CD8-positive, alpha-beta memory T cell (primary cell): ENCODE measurements at regions not wholly inside any gene's neighbourhood (a gene's known extent, or its start where the extent isn't known, plus 50 kb on each side); places are given as distances from the start of the nearest gene placed in this dataset.

ENCODE experiments used
- CTCF ChIA-PET: fragments of 350-600 bp; sonication (Branson Sonifier 250); formaldehyde crosslinking; loops from one replicate; lab custom pipeline; 2021; ENCODE audit warnings: antibody characterized with exemption; lab: Charles Lee
- POLR2A ChIA-PET: fragments of 350-600 bp; sonication (Branson Sonifier 250); formaldehyde crosslinking; loops from one replicate; lab custom pipeline; 2021; ENCODE audit warnings: antibody characterized with exemption; lab: Charles Lee
- DNase-seq, 5 donors: peaks; one replicate each; pipeline versions ENCODE4 v3.0.0 to v3.0.0-alpha.2; 2020 to 2022; ENCODE audit warnings: mixed read lengths in 1 of 5
- H3K27ac ChIP-seq: one replicate; pipeline ENCODE4 v1.7.0; 2013; ENCODE audit warnings: low read depth, mild to moderate bottlenecking, low read length, moderate library complexity
- H3K27me3 ChIP-seq: 2 replicates; pipeline ENCODE4 v1.7.0; 2013; ENCODE audit warnings: low read length, mild to moderate bottlenecking; ENCODE audit not compliant: insufficient read depth, poor library complexity, severe bottlenecking
- H3K36me3 ChIP-seq: 2 replicates; pipeline ENCODE4 v1.7.0; 2013; ENCODE audit warnings: mild to moderate bottlenecking, low read length, moderate library complexity; ENCODE audit not compliant: insufficient read depth
- H3K4me1 ChIP-seq: 2 replicates; pipeline ENCODE4 v1.7.0; 2013; ENCODE audit warnings: mild to moderate bottlenecking, low read length, moderate library complexity; ENCODE audit not compliant: insufficient read depth
- H3K4me3 ChIP-seq: 2 replicates; pipeline ENCODE4 v1.7.0; 2013; ENCODE audit warnings: mild to moderate bottlenecking, low read length
- H3K9me3 ChIP-seq: 2 replicates; pipeline ENCODE4 v1.7.0; 2013; ENCODE audit warnings: mild to moderate bottlenecking, low read length
- H3K27ac Mint-ChIP-seq, 8 donors: one replicate each; pipeline ENCODE4 v1.8.0; 2020 to 2021; ENCODE audit warnings: mixed read lengths in 8 of 8, mild to moderate bottlenecking in 6 of 8, inconsistent platforms in 3 of 8, moderate library complexity in 3 of 8
- H3K27me3 Mint-ChIP-seq, 2 donors: one replicate each; pipeline ENCODE4 v1.8.0; 2020 to 2021; ENCODE audit warnings: mixed read lengths in 2 of 2, mild to moderate bottlenecking in 1 of 2, moderate library complexity in 1 of 2
- H3K36me3 Mint-ChIP-seq, 3 donors: one replicate each; pipeline ENCODE4 v1.8.0; 2020 to 2021; ENCODE audit warnings: mixed read lengths in 3 of 3, inconsistent platforms in 1 of 3, mild to moderate bottlenecking in 1 of 3
- H3K4me1 Mint-ChIP-seq, 3 donors: one replicate each; pipeline ENCODE4 v1.8.0; 2020 to 2021; ENCODE audit warnings: mixed read lengths in 3 of 3, inconsistent platforms in 1 of 3, mild to moderate bottlenecking in 1 of 3
- H3K4me3 Mint-ChIP-seq, 7 donors: one replicate each; pipeline ENCODE4 v1.8.0; 2020 to 2021; ENCODE audit warnings: mixed read lengths in 7 of 7, mild to moderate bottlenecking in 6 of 7, moderate library complexity in 4 of 7, inconsistent platforms in 2 of 7
- H3K9me3 Mint-ChIP-seq, 5 donors: one replicate each; pipeline ENCODE4 v1.8.0; 2020 to 2022; ENCODE audit warnings: mixed read lengths in 5 of 5, mild to moderate bottlenecking in 3 of 5, moderate library complexity in 2 of 5, inconsistent platforms in 1 of 5

DNA sequence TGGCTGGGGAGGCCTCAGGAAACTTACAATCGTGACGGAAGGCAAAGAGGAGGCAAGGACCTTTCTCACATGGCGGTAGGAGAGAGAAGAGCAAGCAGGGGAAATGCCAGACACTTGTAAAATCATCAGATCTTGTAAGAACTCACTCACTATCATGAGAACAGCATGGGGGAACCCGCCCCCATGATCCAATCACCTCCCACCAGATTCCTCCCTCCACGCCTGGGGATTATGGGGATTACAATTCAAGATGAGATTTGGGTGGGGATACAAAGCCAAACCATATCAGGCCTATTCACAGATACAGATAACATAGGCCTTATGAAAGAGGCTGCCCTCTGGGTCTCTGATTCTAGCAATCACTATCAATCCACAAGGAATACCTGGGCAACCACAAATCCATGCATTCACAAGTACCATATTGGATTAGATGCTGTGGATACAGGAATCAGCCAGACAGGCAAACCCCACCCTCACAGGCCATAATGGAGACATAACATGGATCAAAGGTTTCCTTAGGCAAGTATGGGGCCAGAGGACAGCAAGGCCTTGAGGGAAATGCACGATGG is 284.9 kb downstream of the SOX9 start:
- no peak overlapping the region for H3K27ac ChIP-seq
- DNase-seq = no peak
- H3K4me3 ChIP-seq = no peak overlapping the region
- H3K4me1 ChIP-seq = no peaks in the 10 kb centered on the region
- H3K36me3 ChIP-seq = no peaks in the 10 kb centered on the region
- Mint-ChIP-seq H3K27ac (no peak overlapping the region), H3K4me3 (no peak overlapping the region), H3K27me3 (peaks cover 0 to 8% of the 10 kb centered on the region in 2 donors), H3K36me3 (no peaks in the 10 kb centered on the region), H3K4me1 (no peaks in the 10 kb centered on the region), H3K9me3 (peaks cover 0 to 7% (median 2%) of the 10 kb centered on the region in 5 donors)
- no peaks in the 10 kb centered on the region for H3K9me3 ChIP-seq
- POLR2A ChIA-PET = no interaction called here
- CTCF ChIA-PET = no interaction called here
- no peaks in the 10 kb centered on the region for H3K27me3 ChIP-seq

DNA sequence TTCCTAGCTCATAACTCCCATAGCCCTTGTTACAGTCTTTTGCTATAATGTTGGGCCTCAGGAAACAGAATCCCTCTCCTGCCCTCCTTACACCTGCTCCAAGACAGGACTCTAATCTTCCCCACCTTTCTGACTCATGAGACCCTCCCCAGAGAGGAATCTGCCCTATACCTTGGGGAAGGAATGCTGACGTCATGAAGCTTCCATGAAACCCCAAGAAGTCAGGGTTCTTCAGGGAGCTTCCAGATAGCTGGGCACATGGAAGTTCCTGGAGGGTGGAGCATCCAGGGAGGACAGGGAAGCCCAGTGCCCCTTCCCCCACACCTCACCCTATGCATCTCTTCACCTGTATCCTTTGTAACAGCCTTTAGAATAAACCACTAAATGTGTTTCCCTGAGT is 285.7 kb downstream of the SOX9 start:
- Mint-ChIP-seq H3K27ac (no peak overlapping the region), H3K9me3 (peaks cover 0 to 7% (median 0%) of the 10 kb centered on the region in 5 donors), H3K4me3 (no peak overlapping the region), H3K4me1 (no peaks in the 10 kb centered on the region), H3K36me3 (no peaks in the 10 kb centered on the region), H3K27me3 (peaks cover 0 to 8% of the 10 kb centered on the region in 2 donors)
- Histone ChIP-seq H3K36me3 (no peaks in the 10 kb centered on the region), H3K27ac (no peak overlapping the region), H3K9me3 (no peaks in the 10 kb centered on the region), H3K27me3 (no peaks in the 10 kb centered on the region), H3K4me1 (no peaks in the 10 kb centered on the region), H3K4me3 (no peak overlapping the region)
- ChIA-PET CTCF (no interaction called here), POLR2A (no interaction called here)
- no peak for DNase-seq

DNA sequence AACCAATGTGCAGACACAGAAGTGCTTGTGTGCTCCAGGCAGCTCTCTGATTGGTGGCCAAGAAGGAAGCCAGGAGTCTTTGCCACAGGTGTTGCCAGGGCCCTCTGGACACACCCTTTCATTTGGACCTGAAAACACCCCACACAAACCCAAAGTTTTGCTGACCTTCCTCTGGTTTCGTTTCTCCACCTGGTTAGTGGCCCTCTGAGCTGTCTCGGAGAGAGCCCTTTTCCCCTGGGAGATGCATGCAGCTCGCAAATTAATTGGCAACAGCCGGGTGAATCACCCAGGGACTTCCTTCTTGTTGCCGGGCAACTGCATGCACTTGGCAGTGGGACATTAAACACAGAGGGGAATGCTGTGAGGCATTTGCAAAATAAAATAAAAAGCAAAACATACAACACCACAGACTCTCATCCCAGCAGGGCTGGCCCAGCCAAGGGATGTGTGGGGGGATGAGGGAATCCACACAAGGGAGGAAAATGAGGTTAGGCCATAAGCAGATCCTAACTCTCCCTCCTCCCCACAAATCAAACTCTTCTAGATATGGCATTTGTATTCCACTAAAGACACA is 286.6 kb downstream of the SOX9 start:
- Histone ChIP-seq H3K36me3 (no peaks in the 10 kb centered on the region), H3K27ac (no peak overlapping the region), H3K9me3 (no peaks in the 10 kb centered on the region), H3K4me1 (no peaks in the 10 kb centered on the region), H3K4me3 (no peak overlapping the region), H3K27me3 (no peaks in the 10 kb centered on the region)
- Mint-ChIP-seq H3K4me1 (no peaks in the 10 kb centered on the region), H3K9me3 (peaks cover 0 to 7% (median 0%) of the 10 kb centered on the region in 5 donors), H3K27ac (no peak overlapping the region), H3K36me3 (no peaks in the 10 kb centered on the region), H3K4me3 (no peak overlapping the region), H3K27me3 (peaks cover 0 to 8% of the 10 kb centered on the region in 2 donors)
- no peak for DNase-seq
- ChIA-PET POLR2A (no interaction called here), CTCF (no interaction called here)

DNA sequence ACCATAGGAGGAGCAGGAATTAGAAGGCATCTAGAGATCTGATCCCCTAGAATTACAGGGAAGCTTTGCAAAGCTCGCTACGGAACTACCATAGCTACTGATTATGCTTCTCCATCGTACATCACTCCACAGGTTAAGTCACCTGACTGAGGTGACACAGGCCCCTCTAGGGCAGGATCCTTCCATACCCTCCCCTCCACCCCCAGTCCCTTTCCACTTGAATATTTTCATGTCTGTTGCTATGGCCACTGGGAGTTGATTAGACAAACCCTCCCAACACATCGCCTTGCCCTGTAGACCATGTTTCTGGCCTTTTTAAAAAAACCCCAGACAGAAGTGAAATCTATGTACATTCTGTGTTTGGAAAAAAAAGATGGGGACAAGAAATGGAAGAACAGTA is 287.1 kb downstream of the SOX9 start:
- CTCF ChIA-PET = no interaction called here

DNA sequence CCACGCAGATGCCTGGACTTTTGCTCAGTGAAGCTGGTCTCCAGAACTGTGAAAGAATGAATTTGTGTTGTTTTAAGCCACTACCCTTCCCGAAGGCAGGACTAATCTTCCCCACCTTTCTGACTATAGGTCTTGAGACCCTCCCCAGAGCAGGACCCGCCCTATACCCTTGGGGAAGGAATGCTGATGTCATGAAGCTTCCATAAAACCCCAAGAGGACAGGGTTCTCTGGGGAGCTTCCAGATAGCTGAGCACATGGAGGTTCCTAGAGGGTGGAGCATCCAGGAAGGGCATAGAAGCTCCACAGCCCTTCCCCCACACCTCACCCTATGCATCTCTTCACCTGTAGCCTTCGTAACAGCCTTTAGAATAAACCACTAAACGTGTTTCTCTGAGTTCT is 287.8 kb downstream of the SOX9 start:
- no peak overlapping the region for H3K4me3 ChIP-seq
- no peaks in the 10 kb centered on the region for H3K36me3 ChIP-seq
- H3K9me3 ChIP-seq = no peaks in the 10 kb centered on the region
- ChIA-PET POLR2A (no interaction called here), CTCF (no interaction called here)
- Mint-ChIP-seq H3K27me3 (peaks cover 0 to 8% of the 10 kb centered on the region in 2 donors), H3K36me3 (no peaks in the 10 kb centered on the region), H3K9me3 (peaks cover 0 to 7% (median 0%) of the 10 kb centered on the region in 5 donors), H3K4me1 (no peaks in the 10 kb centered on the region), H3K4me3 (no peak overlapping the region), H3K27ac (no peak overlapping the region)
- no peaks in the 10 kb centered on the region for H3K4me1 ChIP-seq
- H3K27me3 ChIP-seq = no peaks in the 10 kb centered on the region
- H3K27ac ChIP-seq = no peak overlapping the region
- no peak for DNase-seq

More for the DNA sequence above, 287.1 kb downstream of the SOX9 start:
- H3K9me3 ChIP-seq = no peaks in the 10 kb centered on the region
- Mint-ChIP-seq H3K27ac (no peak overlapping the region), H3K36me3 (no peaks in the 10 kb centered on the region), H3K9me3 (peaks cover 0 to 7% (median 0%) of the 10 kb centered on the region in 5 donors), H3K4me3 (no peak overlapping the region), H3K27me3 (peaks cover 0 to 8% of the 10 kb centered on the region in 2 donors), H3K4me1 (no peaks in the 10 kb centered on the region)
- DNase-seq = no peak
- H3K27me3 ChIP-seq = no peaks in the 10 kb centered on the region
- H3K4me3 ChIP-seq = no peak overlapping the region
- H3K36me3 ChIP-seq = no peaks in the 10 kb centered on the region
- no peak overlapping the region for H3K27ac ChIP-seq
- POLR2A ChIA-PET = no interaction called here
- no peaks in the 10 kb centered on the region for H3K4me1 ChIP-seq

DNA sequence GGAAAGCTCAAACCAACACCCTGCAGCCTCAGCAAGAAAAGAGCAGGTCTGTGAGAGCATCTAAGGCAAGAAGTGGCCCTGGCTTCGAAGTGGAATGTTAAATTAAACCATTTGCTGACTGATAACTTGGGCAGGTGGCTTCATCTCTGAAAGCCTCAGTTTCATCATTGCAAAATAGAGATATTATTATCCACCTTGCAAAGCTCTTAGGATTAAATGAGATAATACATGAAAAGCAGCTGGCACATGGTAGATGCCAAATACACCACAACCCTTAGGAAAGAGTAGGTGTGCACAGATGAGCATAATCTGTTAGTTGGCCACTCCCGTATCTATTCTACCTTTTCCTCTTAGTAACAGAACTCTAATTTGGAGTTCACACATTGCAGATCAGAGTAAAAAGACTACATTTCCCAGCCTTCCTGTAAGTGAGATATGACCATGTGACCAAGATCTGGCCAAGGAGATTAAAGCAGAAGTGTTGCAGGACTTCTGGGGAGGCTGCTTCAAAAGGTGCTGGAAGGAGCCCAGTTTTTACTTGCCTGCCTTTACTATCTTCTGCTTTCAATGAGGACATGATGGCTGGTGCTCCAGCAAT is 288.7 kb downstream of the SOX9 start:
- no peak overlapping the region for H3K27ac ChIP-seq
- DNase-seq = no peak
- no peaks in the 10 kb centered on the region for H3K4me1 ChIP-seq
- H3K27me3 ChIP-seq = no peaks in the 10 kb centered on the region
- peaks cover 0 to 5% of the 10 kb centered on the region in 2 donors for H3K27me3 Mint-ChIP-seq
- H3K4me3 ChIP-seq = no peak overlapping the region
- CTCF ChIA-PET = no interaction called here
- H3K4me3 Mint-ChIP-seq = no peak overlapping the region
- H3K27ac Mint-ChIP-seq = no peak overlapping the region
- no peaks in the 10 kb centered on the region for H3K36me3 ChIP-seq
- no peaks in the 10 kb centered on the region for H3K4me1 Mint-ChIP-seq
- no peaks in the 10 kb centered on the region for H3K9me3 ChIP-seq
- POLR2A ChIA-PET = no interaction called here
- H3K9me3 Mint-ChIP-seq = peaks cover 0 to 7% (median 0%) of the 10 kb centered on the region in 5 donors
- no peaks in the 10 kb centered on the region for H3K36me3 Mint-ChIP-seq

DNA sequence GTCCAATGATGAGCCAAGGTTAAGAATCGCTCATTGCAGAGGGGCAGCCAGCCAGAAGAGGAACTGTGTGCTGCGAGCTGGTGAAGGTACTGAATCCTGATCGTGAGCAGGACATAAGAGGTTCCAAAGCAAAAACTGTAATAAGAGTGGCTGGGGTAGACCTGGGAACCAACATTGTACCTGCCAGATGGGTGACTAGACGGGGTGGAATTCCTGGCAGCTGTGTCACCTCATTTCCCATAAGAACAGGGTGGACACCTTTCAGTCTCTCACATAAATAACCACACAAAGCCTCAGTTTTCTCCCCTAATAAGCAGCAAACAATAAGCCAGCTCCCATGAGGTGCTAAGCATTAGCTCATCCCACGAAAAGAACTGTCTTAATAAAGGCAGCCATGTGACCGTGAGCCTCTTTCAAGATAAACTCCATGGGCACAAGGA is 290.3 kb downstream of the SOX9 start:
- CTCF ChIA-PET = no interaction called here
- Histone ChIP-seq H3K27ac (no peak overlapping the region), H3K36me3 (no peaks in the 10 kb centered on the region), H3K4me1 (no peaks in the 10 kb centered on the region), H3K27me3 (no peaks in the 10 kb centered on the region), H3K9me3 (no peaks in the 10 kb centered on the region), H3K4me3 (no peak overlapping the region)
- H3K27me3 Mint-ChIP-seq = peaks cover 0 to 2% of the 10 kb centered on the region in 2 donors
- no peak overlapping the region for H3K27ac Mint-ChIP-seq
- H3K36me3 Mint-ChIP-seq = no peaks in the 10 kb centered on the region
- H3K9me3 Mint-ChIP-seq = peaks cover 0 to 7% (median 0%) of the 10 kb centered on the region in 5 donors
- H3K4me1 Mint-ChIP-seq = no peaks in the 10 kb centered on the region
- POLR2A ChIA-PET = no interaction called here
- H3K4me3 Mint-ChIP-seq = no peak overlapping the region
- no peak for DNase-seq

DNA sequence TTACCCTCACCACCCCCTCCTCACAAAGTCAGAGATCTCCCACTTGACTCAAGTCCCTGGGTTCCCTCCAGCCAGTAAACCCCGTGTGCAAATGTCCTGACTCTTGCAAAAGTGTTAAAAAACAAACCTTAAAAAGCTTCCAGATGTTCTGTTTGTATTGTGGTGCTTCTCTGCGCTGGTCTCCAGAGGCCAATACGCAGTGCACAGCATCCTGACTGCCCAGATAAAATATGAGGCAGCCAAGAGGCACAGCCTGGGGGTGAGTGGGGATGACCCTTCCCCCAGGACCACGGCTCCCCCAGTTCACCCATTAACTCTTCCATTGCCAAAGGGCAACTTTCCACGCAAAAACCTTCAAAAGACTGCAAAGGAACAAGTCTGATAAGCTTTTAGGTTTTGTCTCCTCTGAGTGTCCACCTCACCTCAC is 291.8 kb downstream of the SOX9 start:
- no peaks in the 10 kb centered on the region for H3K4me1 ChIP-seq
- no peak for DNase-seq
- peaks cover 0 to 2% of the 10 kb centered on the region in 2 donors for H3K27me3 Mint-ChIP-seq
- H3K36me3 Mint-ChIP-seq = no peaks in the 10 kb centered on the region
- H3K4me3 ChIP-seq = no peak overlapping the region
- H3K9me3 Mint-ChIP-seq = peaks cover 0 to 6% (median 5%) of the 10 kb centered on the region in 5 donors
- no peak overlapping the region for H3K27ac ChIP-seq
- CTCF ChIA-PET = no interaction called here
- H3K36me3 ChIP-seq = no peaks in the 10 kb centered on the region
- H3K9me3 ChIP-seq = no peaks in the 10 kb centered on the region
- no peak overlapping the region for H3K27ac Mint-ChIP-seq
- H3K27me3 ChIP-seq = no peaks in the 10 kb centered on the region
- POLR2A ChIA-PET = no interaction called here
- no peak overlapping the region for H3K4me3 Mint-ChIP-seq
- no peaks in the 10 kb centered on the region for H3K4me1 Mint-ChIP-seq
